CD4-positive, alpha-beta T cell treated with Interferon alpha-2 for 1 hour (primary cell): ENCODE measurements at regions not wholly inside any gene's neighbourhood (a gene's known extent, or its start where the extent isn't known, plus 50 kb on each side); places are given as distances from the start of the nearest gene placed in this dataset.
"Not testable (repeated sequence)": the region's sequence is repeated elsewhere in the genome, so short reads cannot be mapped to it uniquely, and the experiment has no call there.

Experiments used
- DNase-seq, 2 donors: peaks; one replicate each; pipeline ENCODE4 v3.0.0-alpha.2; 2020 to 2022

DNA sequence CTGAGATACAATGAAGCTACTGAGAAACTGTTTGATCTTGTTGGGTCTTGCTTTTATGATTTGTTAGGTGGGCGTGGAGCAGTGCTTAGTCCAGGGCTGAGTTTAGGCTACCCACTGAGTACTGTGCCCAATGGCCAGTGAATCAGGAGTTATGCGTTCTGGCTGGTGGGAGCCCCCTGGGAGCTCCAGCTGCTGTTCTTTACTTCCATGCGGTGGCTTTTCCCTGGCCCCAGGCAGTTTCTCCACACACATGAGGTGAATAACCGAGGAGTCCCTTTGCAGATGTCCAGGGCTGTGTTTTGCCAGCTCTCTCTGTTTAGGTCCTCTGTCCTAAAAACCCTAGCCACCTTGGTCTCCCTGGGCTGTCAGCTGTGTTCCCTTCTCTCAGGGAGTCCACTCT, 106.5 kb downstream of the KLF13 start:
- DNase-seq = no peak

DNA sequence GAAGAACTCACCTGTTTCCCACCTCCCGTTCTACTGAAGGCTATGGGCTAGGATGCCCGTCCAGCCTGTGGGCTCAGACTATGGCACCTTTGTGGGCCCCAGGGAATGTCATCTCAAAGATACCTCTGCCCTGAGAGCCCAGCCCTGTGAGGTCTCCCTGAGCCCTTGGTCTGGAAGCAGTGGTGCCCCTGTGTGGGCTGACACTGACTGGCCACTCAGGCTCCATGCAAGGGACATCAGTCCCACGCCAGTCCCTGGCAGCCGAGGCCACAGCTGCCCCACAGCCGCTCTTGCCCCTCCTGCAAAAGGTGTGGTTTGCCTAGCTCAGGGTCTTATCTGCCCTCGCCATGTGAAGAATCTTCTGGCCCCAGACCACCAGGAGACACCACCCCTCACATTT, 106.9 kb downstream of the KLF13 start:
- DNase-seq = no peak

DNA sequence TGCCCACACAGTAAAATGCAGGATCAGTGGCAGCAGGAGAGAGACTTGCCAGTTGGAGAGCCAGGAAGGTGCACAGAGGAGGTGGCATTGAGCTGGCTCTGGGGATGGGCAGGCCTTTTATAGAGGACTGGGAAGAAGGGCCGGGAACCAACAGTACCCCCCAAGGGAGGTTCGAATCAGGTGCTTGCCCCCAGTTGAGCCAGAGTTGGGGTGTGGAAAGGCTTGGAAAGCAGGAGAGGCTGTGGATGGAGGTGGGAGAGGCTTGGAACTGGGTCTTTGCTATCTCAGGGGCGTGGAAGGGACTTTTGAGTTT, 107.6 kb downstream of the KLF13 start:
- no peak for DNase-seq

DNA sequence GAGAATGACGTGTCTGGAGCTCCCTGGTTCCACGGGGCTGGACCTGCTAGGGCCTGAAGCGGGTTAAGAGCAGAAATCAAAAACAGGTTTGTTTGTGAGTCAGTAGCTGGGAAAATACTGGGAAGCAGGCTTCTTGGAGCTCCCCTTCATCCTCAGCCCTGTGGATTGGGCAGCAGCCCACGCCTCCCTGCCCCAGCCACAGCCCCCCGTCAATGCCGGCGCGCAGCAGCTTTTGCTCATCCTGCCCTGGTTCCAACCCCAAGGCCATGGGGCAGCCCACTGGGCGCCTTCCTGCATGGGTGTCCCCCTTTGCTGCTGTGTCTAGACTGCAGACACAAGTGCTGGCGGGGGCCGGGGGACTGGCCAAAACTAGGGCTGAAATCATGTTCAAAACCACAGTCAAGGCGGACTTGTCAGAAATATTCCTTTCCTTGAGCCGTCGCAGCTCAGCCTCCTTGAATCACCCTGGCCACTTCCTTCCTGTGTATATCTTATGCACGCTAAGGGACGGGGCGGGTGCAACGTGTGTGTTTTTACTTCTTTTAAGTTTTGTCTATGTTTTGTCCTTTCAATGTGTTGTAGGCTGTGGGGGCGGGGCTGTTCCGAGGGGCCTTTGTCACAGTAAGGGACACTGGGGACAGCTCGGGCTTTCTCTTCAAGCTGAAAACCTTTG, 108.1 kb downstream of the KLF13 start:
- DNase-seq = peak; percentile 77 to 82

DNA sequence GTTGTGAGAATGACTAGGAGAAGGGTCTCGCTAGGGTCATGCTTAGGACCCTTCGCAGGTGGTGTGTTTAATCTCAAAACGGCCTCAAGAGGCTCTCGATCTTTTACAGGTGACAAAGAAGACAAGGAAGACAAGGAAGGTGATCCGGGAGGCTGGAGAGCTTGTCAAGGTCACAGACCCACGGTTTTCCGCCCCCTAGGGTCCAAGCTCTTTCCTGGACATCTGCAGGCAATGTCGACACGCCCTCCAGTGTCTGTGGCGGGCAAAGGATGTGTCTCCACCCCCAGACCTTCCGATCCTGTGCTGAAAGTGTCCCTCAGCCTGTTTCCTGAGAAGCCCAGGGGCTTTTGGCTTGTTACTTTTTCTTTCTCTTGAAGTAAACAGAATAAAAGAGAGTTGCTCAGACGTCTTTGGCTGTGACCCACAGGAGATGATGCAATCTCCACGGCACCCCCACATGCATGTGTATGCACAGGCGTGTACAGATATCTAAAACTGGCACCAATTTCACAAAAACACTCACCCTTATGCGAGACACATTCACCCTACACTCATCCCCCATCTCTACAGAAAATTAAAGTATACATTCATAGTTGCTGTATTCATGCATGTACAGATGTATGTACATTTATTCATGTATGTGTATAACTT, 108.8 kb downstream of the KLF13 start:
- peak; percentile 84 to 88 for DNase-seq

DNA sequence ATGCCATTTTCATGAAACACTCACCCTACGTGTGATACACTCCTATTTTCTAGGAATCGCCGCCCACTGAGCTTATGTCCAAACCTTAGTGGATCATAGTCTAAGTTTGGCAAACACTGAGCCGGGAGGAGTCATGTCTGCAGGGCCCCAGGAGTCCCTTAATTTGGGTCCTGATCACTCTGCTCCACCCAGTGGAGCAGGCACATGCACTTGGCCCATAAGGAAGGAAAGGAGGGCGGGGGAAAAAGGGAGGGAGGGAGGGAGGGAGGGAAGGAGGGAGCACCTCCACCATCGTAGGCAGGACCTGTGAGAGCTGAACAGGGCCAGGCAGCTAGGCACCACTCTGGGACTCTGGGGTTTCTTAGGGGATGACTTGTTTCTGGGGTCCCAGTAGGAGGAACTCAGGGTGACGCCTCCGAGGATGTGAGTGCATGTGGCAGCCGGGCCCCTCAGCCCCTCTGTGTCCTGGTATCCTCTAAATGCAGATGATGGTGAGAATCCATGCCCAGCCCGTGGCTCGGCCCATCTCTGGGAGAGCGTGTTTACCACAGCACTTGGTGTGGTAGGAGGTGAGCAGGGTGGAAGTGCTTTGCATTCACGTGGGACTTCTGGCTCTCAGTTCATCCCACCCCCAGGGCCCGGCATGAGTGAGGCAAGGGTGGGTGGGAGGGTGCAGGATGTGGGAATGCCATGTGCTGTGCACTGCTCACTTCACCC, 109.4 kb downstream of the KLF13 start:
- peak in 1 of 2 donors; percentile 28 for DNase-seq

DNA sequence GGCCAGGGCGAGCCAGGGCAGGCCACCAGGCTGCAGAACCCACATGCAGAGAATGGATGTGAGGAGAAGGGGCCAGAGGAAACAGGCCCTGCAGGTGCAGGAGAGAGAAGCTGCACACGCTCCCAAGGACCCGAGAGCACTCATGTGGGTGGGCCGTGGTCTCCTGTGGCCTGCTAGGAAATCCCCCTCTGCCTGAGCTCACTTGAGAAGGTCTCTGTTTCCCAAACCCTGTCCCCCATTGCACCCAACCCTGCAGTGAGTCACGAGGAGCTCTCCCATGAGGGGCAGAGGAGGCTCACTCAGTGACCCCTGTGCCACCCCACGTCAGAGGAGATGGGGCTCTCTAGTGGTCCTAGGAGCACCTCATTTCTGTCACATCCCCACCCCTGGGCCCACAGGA, 111.1 kb downstream of the KLF13 start:
- peak in 1 of 2 donors; percentile 18 for DNase-seq

DNA sequence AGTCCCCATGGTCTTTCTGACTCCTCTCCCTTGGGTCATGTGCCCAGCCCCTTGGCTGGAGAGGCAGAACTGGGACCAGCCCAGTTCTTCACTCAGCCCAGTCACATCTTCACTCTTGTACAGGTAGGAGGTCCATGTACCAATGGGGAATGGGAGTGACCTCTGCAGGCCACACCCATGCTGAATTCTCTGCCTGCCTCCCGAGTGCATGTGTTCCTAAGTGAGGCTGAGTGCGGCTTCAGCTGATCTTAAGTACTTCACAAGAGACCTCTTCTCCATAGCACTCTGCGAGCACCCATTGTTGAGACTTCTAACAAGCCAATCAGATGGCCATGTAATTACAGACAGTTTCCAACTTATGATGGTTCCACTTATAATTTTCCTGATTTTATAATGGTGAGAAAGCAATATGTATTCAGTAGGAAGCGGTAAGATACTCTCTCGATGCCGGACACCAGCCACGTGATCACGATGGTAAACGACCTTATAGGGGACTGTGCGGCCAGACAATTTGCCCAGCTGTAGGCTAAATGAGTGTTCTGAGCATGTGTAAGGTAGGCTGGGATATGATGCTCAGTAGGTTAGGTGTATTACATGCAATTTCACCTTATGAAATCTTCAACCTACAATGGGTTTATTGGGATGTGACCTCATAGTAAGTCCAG, 112.1 kb downstream of the KLF13 start:
- no peak for DNase-seq

DNA sequence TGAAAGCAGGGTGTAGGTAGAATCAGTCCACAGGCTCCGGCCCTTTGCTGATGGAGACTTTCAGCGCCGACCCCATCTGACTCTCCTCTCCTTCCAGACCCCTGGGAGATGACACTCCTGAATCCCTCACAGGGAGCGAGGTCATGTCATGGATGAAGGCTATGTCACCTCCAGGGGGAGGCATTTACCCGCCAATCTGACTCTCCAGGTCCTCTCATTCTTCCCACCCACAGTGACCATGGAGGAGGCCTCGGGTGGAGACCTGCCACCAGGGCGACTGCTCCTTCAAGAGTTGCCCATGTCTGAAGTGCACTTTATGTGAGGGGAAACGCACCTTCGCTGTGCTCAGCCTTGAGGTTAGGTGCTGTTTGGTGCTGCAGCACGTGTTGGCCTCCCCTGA, 112.7 kb downstream of the KLF13 start:
- peak in 1 of 2 donors; percentile 39 for DNase-seq

DNA sequence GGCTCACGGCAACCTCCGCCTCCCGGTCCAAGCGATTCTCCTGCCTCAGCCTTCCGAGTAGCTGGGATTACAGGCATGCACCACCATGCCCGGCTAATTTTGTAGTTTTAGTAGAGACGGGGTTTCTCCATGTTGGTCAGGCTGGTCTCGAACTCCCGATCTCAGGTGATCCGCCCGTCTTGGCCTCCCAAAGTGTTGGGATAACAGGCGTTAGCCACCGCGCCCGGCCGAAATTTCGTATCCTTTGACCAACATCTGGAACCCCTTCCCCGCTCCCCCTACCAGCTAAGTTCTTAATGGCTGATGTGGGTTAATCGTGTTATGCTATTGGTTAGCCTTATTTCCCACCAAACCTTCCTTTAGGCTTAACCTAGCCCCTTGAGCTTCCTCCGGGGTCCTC, 113.6 kb downstream of the KLF13 start:
- DNase-seq = not testable (repeated sequence)

DNA sequence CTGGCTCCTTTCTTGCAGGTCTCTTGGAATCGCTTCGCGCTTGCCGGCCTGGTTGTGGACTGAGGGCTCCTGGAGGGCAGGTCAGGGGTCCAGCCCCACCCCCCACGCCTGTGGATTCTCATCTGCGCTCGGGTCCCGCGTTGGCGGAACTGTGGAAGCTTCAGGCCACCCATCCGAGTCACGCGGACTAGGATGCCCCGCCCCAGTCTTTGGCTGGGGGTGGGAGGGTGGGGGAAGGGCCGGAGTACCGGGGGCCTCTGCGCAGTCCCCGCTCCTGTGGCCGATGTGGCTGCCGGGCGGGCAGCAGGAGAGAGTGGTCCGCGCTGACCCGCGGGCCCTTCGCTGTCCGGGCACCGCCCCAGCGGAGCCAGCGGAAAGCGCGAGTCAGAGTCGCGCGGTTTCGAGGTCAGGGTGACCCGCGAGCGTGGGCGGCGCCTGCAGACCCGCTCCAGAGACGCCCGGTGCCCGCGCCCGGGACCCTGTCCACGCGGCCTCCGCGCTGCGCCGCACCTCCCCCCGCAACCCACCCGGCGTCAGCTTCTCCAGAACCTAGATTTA, 114.2 kb downstream of the KLF13 start:
- peak in 1 of 2 donors; percentile 49 for DNase-seq

DNA sequence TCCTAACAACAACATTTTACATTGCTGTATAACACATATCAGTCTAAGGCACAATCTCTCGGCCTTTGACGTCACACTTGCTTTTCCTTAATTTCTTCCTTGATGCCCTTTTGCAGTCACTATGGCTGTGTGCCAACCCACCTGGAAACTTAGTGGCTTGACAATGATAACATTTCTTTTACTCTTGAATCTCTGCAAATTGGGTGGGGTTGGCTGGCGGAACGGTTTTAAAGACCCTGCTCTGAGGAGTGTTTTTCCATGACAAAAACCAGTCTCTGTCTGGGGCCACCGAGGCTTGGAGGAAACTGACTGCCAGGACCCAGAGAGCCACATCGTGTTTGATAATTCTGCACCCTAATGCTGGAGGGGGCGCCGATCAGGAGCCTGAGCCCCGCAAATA, 115.6 kb downstream of the KLF13 start:
- no peak for DNase-seq

DNA sequence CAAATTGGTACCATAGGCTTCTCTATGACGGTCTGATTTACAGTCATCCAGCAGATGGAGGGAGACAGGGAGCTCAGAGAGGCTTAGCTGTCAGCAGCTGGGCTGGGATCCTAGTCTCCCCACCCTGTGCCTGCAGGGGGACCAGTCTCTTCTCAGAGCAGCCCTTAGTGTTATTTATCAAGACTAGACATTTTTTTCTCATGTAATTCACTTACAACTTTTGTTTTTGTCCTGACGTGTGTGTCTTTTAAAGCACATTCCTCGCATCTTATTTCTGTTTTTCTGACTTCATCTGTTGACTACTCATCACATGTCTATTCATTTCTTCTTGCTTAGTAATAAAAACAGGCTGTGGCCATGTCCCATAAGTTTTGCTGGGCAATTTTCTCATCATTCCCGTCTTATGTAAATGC, 116.1 kb downstream of the KLF13 start:
- no peak for DNase-seq

DNA sequence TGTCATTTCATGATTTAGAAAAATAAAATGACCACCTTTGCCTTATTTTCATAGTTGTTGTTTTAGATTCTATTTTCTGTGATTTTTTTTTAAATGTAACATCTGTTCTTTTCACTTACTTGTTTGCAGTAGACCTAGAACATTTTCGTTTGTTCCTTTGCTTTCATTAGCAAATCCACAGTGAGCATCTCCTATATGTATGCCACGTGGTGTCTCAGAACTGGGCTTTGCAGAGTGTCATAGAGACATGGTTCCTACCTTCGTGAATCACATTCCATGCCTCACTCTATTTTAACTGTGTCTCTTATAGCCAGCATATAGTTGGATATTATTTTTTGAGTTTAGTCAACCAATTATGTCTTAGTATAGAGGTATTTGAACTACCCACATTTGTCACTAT, 118.2 kb downstream of the KLF13 start:
- no peak for DNase-seq

DNA sequence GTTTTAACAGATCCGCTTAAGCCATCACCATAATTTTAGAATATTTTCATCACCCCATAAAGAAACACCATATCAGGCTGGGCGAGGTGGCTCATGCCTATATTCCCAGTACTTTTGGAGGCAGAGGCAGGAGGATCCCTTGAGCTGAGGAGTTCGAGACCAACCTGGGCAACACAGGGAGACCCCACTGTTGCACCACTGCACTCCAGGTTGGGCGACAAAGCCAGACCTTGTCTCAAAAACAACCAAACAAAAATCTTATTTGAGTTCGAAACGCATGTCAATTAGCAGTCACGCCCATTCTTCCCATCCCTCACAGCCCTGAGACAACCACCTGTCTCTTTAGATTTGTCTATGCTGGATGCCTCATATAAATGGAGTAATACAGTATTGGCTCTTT, 119.9 kb downstream of the KLF13 start:
- DNase-seq = no peak

DNA sequence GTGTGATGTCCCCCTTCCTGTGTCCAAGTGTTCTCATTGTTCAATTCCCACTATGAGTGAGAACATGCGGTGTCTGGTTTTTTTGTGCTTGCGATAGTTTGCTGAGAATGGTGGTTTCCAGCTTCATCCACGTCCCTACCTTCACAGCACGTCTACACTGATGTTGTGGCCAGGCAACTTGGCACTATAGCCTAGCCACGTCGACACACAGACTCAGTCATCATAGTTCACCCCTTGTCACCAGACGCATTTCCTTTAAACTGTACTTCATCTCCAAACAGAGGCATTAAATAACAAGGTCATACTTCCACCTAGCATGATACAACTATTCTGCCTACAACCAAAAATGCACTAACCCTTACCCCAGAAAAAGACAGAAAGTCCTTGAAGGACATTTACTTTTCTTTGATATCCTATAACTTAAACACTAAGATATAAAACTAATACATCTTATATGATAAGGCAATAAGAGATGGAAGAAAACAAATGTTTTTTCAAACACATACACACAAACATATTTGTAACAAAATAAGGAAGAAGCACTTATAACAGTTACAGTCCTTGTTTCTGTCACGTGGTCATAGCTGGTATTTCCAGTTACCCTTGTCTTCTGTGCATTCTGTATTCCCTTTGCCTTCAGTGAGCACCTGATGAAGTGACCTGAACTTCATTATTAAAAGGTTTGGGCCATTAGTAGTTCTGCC, 121.4 kb downstream of the KLF13 start:
- DNase-seq = no peak

DNA sequence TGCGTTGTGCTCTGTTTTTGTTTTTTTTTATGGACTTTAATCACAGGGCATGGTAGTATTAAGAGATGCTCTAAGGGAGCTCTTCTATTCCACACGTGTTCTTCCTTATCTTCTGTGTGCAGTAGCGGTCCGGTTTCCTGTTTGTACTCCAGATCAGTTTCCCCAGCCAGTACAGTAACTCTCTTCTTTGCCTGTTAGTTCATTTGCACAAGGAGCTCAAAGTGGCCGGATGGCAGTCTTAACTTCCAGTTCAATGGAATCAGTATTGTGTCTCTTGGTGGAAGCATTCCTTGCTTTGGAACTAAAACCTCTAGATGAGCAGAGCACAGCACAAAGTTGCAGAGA, 122.0 kb downstream of the KLF13 start:
- DNase-seq = no peak

DNA sequence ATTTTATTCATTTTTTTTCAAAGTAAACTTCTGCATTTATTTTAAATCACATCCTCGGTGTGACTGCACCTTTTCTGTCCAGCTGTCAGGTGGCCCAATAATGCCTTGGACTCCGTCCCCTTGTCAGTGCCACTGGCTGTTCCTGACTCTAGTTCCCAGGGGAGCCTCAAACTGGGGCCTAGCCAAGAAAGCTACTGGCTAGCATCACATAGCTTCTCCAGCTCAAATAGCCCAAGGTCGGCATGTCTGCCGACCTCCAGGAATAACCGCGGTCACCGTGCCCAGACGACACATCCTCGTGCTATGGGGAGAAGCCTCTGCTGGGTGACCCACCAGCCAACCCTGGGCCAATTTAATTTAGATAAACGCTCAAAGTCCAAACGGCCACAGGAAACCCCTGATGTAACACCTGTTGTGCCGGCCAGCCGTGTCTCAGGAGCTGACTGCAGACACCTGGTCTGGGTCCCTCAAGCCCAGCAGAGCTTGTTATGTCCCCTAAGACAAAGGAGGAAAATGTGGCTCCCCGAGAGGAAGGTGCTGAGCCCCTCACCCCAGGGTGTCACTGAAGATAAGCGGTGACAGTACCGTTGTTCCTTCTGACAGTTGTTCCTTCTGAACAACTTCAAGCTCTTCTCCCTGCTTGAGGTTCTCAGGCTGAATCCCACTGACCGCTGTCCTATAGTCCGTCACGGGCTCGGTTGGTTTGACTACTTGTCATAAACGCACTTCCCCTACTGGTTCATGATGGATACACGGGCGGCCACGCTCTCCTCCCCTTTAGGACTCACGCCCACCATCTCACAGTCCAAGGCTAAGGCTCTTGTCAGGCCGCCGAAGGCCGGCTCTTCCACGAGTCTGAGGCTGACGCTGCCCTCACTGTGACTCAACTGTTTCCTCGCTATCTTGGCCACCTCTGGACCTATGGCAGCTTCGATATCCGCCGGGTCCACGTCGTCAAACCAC, 126.2 kb downstream of the KLF13 start:
- DNase-seq = no peak

DNA sequence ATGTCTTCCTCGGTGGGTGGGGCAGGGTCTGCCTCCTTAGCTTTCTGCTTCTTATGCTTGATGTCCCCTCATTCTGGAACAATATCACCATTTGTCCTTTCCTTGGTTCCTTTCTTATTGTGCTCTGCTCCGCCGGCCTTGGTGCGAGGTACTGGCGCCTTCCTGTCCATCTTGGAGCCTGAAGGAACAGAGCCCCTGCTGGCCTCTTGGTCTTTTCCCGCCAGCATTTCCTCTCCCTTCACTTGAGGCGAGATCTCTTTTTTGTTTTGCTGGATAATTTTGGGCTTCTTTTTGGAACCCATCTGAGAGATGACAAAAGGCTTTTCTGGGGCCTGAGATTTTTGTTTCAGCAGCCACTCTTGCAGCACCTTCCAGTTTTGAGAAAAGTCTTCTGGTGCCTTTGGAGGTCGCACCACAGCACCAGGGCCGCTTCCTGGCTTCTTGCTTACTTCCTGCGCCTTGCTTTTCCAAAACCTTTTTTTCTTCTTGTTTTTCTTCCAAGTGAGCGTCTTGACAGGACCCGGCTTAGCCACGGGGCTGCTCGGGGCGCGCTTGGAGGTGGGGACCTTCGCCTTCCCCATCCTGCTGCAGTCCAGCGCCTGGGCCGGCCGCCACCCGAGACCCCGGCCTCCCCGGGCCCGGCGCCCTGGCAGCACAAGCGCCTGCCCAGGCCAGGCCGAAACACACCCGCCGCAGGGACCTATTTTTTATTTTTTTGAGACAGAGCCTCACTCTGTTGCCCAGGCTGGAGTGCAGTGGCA, 127.1 kb downstream of the KLF13 start:
- no peak for DNase-seq

DNA sequence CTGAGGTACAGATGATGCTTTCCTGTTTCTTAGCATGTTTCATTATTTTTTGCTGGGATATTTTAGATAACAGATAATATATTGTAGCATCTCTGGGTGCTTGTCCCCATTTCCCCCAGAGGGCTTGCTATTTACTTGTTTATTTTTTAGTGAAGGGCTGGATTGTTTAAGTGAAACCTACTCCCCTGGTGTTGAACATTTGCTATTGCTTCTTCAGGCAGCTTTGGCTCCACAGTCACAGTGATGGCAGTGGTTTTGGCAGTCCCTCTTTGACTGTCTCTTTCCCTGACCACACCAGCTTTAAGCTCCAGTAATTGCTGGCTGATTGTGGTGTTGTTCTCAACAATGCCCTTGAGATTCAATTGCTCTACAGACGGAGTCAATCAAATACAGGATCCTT, 128.9 kb downstream of the KLF13 start:
- DNase-seq = peak in 1 of 2 donors; percentile 26
